ENCODE measurements at regions not wholly inside any gene's neighbourhood (a gene's known extent, or its start where the extent isn't known, plus 50 kb on each side); places are given as distances from the start of the nearest gene placed in this dataset.
A peak's percentile ranks its signal among the peaks of the same experiment; 100 is the strongest.

- H3K27me3 Mint-ChIP-seq (ENCODE audit: insufficient read depth, unreplicated experiment): peaks cover 3% of the 10 kb centered on the region
- H3K27me3 ChIP-seq (replicated peaks; ENCODE audit: control insufficient read depth, insufficient read depth, low read length): no peaks in the 10 kb centered on the region
- H3K9me3 ChIP-seq: no peaks in the 10 kb centered on the region; the same call in 1 of the 2 replicates
- H3K9me3 Mint-ChIP-seq (ENCODE audit: unreplicated experiment): peaks cover 10% of the 10 kb centered on the region
- intact Hi-C loops (cut with micrococcal nuclease; ENCODE audit: unreplicated experiment): no loop called here
- H3K4me3 Mint-ChIP-seq (ENCODE audit: unreplicated experiment): no peak overlapping the region
- no TSS peak for BruUV-seq (replicated peaks)
- H3K4me1 Mint-ChIP-seq (ENCODE audit: low read depth, unreplicated experiment): no peaks in the 10 kb centered on the region
- H3K36me3 Mint-ChIP-seq (ENCODE audit: insufficient read depth, unreplicated experiment): no peaks in the 10 kb centered on the region
- peak in 1 of 2 experiments; percentile 15 for DNase-seq
- no peaks in the 10 kb centered on the region for H3K36me3 ChIP-seq (ENCODE audit: control insufficient read depth, insufficient read depth, low read length)
- TF ChIP-seq CTCF (IDR thresholded peaks at IDR 0.05; ENCODE audit: insufficient read depth in 1 of 2, low read depth in 1 of 2, low read length in 1 of 2, severe bottlenecking in 1 of 2, unreplicated experiment in 1 of 2): peak; percentile 28 to 58
- POLR2A ChIA-PET: no interaction called here
- CTCF ChIA-PET: no interaction called here
- no peak overlapping the region for H3K27ac Mint-ChIP-seq (ENCODE audit: unreplicated experiment)
- no peak overlapping the region for H3K4me3 ChIP-seq (ENCODE audit: low read depth, low read length)
- H3K4me1 ChIP-seq: no peaks in the 10 kb centered on the region
Observed at GRCh38 chr20:4519534-4519933, 166.7 kb upstream of the PRNP start.

GRCh38 chr20:4516876-4517275 lies 169.4 kb upstream of the PRNP start:
- TF ChIP-seq CTCF (IDR thresholded peaks at IDR 0.05; ENCODE audit: insufficient read depth in 1 of 2, low read depth in 1 of 2, low read length in 1 of 2, severe bottlenecking in 1 of 2, unreplicated experiment in 1 of 2): no peak
- H3K27me3 Mint-ChIP-seq (ENCODE audit: insufficient read depth, unreplicated experiment): peaks cover 3% of the 10 kb centered on the region
- H3K27me3 ChIP-seq (replicated peaks; ENCODE audit: control insufficient read depth, insufficient read depth, low read length): no peaks in the 10 kb centered on the region
- CTCF ChIA-PET: no interaction called here
- no peaks in the 10 kb centered on the region for H3K36me3 Mint-ChIP-seq (ENCODE audit: insufficient read depth, unreplicated experiment)
- peaks cover 14% of the 10 kb centered on the region for H3K4me1 Mint-ChIP-seq (ENCODE audit: low read depth, unreplicated experiment)
- BruUV-seq (replicated peaks): no TSS peak
- no peak overlapping the region for H3K27ac Mint-ChIP-seq (ENCODE audit: unreplicated experiment)
- no peaks in the 10 kb centered on the region; the same call in 1 of the 2 replicates for H3K9me3 ChIP-seq
- POLR2A ChIA-PET: no interaction called here
- intact Hi-C loops (cut with micrococcal nuclease; ENCODE audit: unreplicated experiment): no loop called here
- peaks cover 7% of the 10 kb centered on the region; the same call in 1 of the 2 replicates for H3K4me1 ChIP-seq
- H3K36me3 ChIP-seq (ENCODE audit: control insufficient read depth, insufficient read depth, low read length): no peaks in the 10 kb centered on the region
- no peak overlapping the region for H3K4me3 ChIP-seq (ENCODE audit: low read depth, low read length)
- no peak overlapping the region for H3K4me3 Mint-ChIP-seq (ENCODE audit: unreplicated experiment)
- DNase-seq: no peak
- peaks cover 21% of the 10 kb centered on the region for H3K9me3 Mint-ChIP-seq (ENCODE audit: unreplicated experiment)

- peaks cover 21% of the 10 kb centered on the region for H3K9me3 Mint-ChIP-seq (ENCODE audit: unreplicated experiment)
- H3K36me3 ChIP-seq (ENCODE audit: control insufficient read depth, insufficient read depth, low read length): no peaks in the 10 kb centered on the region
- BruUV-seq (replicated peaks): no TSS peak
- DNase-seq: no peak
- no peak overlapping the region for H3K27ac Mint-ChIP-seq (ENCODE audit: unreplicated experiment)
- H3K27me3 Mint-ChIP-seq (ENCODE audit: insufficient read depth, unreplicated experiment): peaks cover 3% of the 10 kb centered on the region
- H3K4me1 Mint-ChIP-seq (ENCODE audit: low read depth, unreplicated experiment): peaks cover 14% of the 10 kb centered on the region
- H3K4me3 ChIP-seq (ENCODE audit: low read depth, low read length): no peak overlapping the region
- no peaks in the 10 kb centered on the region for H3K27me3 ChIP-seq (replicated peaks; ENCODE audit: control insufficient read depth, insufficient read depth, low read length)
- peaks cover 7% of the 10 kb centered on the region; the same call in 1 of the 2 replicates for H3K4me1 ChIP-seq
- no peak overlapping the region for H3K4me3 Mint-ChIP-seq (ENCODE audit: unreplicated experiment)
- H3K9me3 ChIP-seq: no peaks in the 10 kb centered on the region; the same call in 1 of the 2 replicates
- no peak for TF ChIP-seq CTCF (IDR thresholded peaks at IDR 0.05; ENCODE audit: insufficient read depth in 1 of 2, low read depth in 1 of 2, low read length in 1 of 2, severe bottlenecking in 1 of 2, unreplicated experiment in 1 of 2)
- POLR2A ChIA-PET: no interaction called here
- H3K36me3 Mint-ChIP-seq (ENCODE audit: insufficient read depth, unreplicated experiment): no peaks in the 10 kb centered on the region
- CTCF ChIA-PET: no interaction called here
- intact Hi-C loops (cut with micrococcal nuclease; ENCODE audit: unreplicated experiment): no loop called here
Observed at GRCh38 chr20:4513720-4514119, 172.5 kb upstream of the PRNP start.

Measured in Caco-2 (cell line).